Calu3 (cell line): ENCODE measurements at regions not wholly inside any gene's neighbourhood (a gene's known extent, or its start where the extent isn't known, plus 50 kb on each side); places are given as distances from the start of the nearest gene placed in this dataset.

Experiments used
- BruUV-seq: library from RNA; stranded (reverse); fragments of 400-500 nt; replicated peaks from 2 replicates; lab custom pipeline; 2021; lab: Mats Ljungman, UMichigan
- CTCF ChIA-PET: fragments of 300-600 bp; sonication (Branson Sonifier 250); formaldehyde crosslinking; loops from one replicate; lab custom pipeline; 2022; ENCODE audit warnings: antibody characterized with exemption; lab: Charles Lee
- DNase-seq: peaks from one replicate; pipeline ENCODE4 v3.0.0; 2022
- H3K27ac Mint-ChIP-seq: one replicate; pipeline ENCODE4 v1.8.0; 2022; ENCODE audit warnings: mixed read lengths; ENCODE audit not compliant: unreplicated experiment
- H3K27me3 Mint-ChIP-seq: one replicate; pipeline ENCODE4 v1.8.0; 2022; ENCODE audit warnings: mixed read lengths; ENCODE audit not compliant: unreplicated experiment
- H3K36me3 Mint-ChIP-seq: one replicate; pipeline ENCODE4 v1.8.0; 2022; ENCODE audit warnings: mild to moderate bottlenecking, moderate library complexity, mixed read lengths; ENCODE audit not compliant: insufficient read depth, unreplicated experiment
- H3K4me1 Mint-ChIP-seq: one replicate; pipeline ENCODE4 v1.8.0; 2022; ENCODE audit warnings: mild to moderate bottlenecking, low read depth, mixed read lengths; ENCODE audit not compliant: unreplicated experiment
- H3K4me3 Mint-ChIP-seq: one replicate; pipeline ENCODE4 v1.8.0; 2022; ENCODE audit warnings: mild to moderate bottlenecking, low read depth, moderate library complexity, mixed read lengths; ENCODE audit not compliant: unreplicated experiment
- H3K9me3 Mint-ChIP-seq: one replicate; pipeline ENCODE4 v1.8.0; 2022; ENCODE audit warnings: low read depth, mixed read lengths; ENCODE audit not compliant: unreplicated experiment
- intact Hi-C: fragments of 100-400 bp; cut with micrococcal nuclease; formaldehyde crosslinking; loops from one replicate; pipeline ENCODE4 v1.10.0; 2022; ENCODE audit not compliant: unreplicated experiment
- TF ChIP-seq, protein P1 (sequence below): fragments of 200-600 bp; IDR thresholded peaks from one replicate; pipeline ENCODE4 v1.8.0; 2022; ENCODE audit warnings: antibody characterized with exemption; ENCODE audit not compliant: unreplicated experiment

DNA sequence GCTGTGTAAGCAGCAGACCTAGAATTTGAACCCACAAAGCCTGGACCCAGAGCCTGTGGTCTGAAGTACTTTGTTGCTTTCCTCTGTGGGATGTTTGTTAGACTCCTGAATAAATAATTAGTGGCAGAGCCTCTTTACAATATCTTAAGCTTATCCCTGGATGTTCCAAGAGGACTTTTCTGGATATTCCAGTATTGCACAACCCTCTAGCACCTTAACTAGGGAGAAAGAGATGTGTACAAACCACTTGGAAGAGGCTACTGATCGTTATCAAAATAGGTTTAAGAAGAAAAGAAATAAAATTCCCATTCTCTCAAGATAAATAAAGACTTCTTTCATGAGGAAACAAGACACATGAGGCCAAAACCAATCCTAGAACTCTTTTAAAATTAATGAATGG, 632.4 kb downstream of the CDH11 start:
- H3K4me1 Mint-ChIP-seq = no peaks in the 10 kb centered on the region
- peaks cover 19% of the 10 kb centered on the region for H3K9me3 Mint-ChIP-seq
- no peak overlapping the region for H3K27ac Mint-ChIP-seq
- BruUV-seq = no TSS peak
- H3K27me3 Mint-ChIP-seq = no peaks in the 10 kb centered on the region
- no peak overlapping the region for H3K4me3 Mint-ChIP-seq
- no peaks in the 10 kb centered on the region for H3K36me3 Mint-ChIP-seq
- intact Hi-C loops = no loop called here
- CTCF ChIA-PET = no interaction called here
- TF ChIP-seq, protein P1, sequence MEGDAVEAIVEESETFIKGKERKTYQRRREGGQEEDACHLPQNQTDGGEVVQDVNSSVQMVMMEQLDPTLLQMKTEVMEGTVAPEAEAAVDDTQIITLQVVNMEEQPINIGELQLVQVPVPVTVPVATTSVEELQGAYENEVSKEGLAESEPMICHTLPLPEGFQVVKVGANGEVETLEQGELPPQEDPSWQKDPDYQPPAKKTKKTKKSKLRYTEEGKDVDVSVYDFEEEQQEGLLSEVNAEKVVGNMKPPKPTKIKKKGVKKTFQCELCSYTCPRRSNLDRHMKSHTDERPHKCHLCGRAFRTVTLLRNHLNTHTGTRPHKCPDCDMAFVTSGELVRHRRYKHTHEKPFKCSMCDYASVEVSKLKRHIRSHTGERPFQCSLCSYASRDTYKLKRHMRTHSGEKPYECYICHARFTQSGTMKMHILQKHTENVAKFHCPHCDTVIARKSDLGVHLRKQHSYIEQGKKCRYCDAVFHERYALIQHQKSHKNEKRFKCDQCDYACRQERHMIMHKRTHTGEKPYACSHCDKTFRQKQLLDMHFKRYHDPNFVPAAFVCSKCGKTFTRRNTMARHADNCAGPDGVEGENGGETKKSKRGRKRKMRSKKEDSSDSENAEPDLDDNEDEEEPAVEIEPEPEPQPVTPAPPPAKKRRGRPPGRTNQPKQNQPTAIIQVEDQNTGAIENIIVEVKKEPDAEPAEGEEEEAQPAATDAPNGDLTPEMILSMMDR = no peak
- DNase-seq = no peak

DNA sequence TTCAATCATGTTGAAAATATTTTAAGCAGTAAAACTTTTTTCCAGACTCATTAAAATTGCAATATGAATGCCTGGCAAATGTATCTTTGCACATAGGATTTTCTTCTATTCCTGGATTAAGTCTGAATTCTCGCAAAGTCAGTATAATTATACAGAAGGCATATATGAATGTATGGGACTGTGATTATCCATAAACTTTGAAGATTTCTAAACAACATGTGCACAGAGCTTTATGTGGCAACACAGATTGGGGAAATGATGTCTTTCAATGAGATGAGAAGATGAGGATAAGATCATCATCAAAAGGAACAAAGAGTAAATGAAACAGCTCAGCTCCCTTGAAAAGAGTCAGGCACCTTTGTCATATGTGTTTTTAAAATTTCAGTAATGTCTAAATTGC, 635.3 kb downstream of the CDH11 start:
- peaks cover 14% of the 10 kb centered on the region for H3K9me3 Mint-ChIP-seq
- TF ChIP-seq, protein P1 = no peak
- intact Hi-C loops = no loop called here
- no peak for DNase-seq
- H3K27ac Mint-ChIP-seq = no peak overlapping the region
- no TSS peak for BruUV-seq
- no peaks in the 10 kb centered on the region for H3K36me3 Mint-ChIP-seq
- no peaks in the 10 kb centered on the region for H3K27me3 Mint-ChIP-seq
- CTCF ChIA-PET = no interaction called here
- no peaks in the 10 kb centered on the region for H3K4me1 Mint-ChIP-seq
- H3K4me3 Mint-ChIP-seq = no peak overlapping the region

DNA sequence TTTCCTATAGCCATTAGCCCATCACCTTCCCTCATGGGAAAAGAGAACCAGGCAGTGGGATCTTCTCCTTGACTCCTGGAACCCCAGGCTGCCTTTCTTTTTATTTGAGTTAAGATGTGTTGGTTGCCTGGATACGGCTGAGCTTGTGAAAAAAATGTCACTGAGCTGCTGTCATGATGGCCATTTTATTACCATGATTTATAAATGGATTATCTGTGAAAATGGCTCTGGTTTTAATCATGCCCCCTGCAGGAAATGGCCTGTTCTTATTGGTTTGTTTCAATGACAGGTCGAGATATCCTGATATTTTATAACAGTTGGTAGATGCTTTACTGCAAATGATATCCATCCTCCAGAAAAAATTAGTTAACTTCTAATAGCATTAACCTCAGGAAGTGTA, 640.4 kb downstream of the CDH11 start:
- Mint-ChIP-seq H3K4me1 (no peaks in the 10 kb centered on the region), H3K27ac (no peak overlapping the region), H3K27me3 (no peaks in the 10 kb centered on the region), H3K9me3 (peaks cover 11% of the 10 kb centered on the region), H3K4me3 (no peak overlapping the region), H3K36me3 (no peaks in the 10 kb centered on the region)
- intact Hi-C loops = no loop called here
- no TSS peak for BruUV-seq
- no peak for DNase-seq
- CTCF ChIA-PET = no interaction called here
- TF ChIP-seq, protein P1 = no peak

DNA sequence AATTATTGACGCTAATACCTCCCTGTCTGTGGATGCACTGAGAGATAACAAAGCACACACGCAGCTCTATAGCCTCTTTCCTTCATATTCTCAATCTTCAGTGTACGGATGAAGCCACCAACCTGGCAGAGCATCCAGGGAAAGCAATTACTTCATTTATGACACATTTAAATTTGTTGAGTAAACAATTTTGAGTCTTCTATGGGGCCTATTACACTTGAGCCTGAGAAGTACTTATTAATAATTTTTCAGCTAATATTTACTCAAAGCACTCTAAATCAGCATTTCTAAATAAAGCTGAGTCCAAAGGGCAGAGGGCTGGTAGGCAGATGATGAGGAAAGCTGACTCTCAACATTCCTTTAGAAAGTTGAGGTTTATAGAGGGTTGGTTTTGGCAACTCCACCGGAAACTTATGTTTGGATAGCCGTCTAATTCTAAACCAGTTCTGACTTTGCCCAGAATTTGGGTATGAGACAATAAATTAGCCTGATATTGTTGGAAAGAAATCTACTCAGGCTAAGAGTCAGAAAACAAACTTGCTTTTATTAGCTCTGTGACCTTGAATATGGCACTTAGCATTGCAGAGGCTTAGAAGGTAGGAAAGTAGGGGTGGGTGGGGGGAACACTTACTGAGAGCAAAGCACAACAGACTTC, 643.5 kb downstream of the CDH11 start:
- DNase-seq = no peak
- TF ChIP-seq, protein P1 = no peak
- H3K4me1 Mint-ChIP-seq = no peaks in the 10 kb centered on the region
- no peak overlapping the region for H3K4me3 Mint-ChIP-seq
- no peak overlapping the region for H3K27ac Mint-ChIP-seq
- no TSS peak for BruUV-seq
- H3K9me3 Mint-ChIP-seq = peaks cover 14% of the 10 kb centered on the region
- intact Hi-C loops = no loop called here
- CTCF ChIA-PET = no interaction called here
- no peaks in the 10 kb centered on the region for H3K27me3 Mint-ChIP-seq
- H3K36me3 Mint-ChIP-seq = no peaks in the 10 kb centered on the region
